ENCODE measurements at regions not wholly inside any gene's neighbourhood (a gene's known extent, or its start where the extent isn't known, plus 50 kb on each side); places are given as distances from the start of the nearest gene placed in this dataset.

- TF ChIP-seq CTCF (IDR thresholded peaks at IDR 0.05): no peak
- TF ChIP-seq EP300 (IDR thresholded peaks at IDR 0.05): no peak
Measured at GRCh38 chr15:101122266-101122665, 129.6 kb downstream of the CHSY1 start.

Data from ovary (tissue), 3 donors.